ENCODE measurements at regions not wholly inside any gene's neighbourhood (a gene's known extent, or its start where the extent isn't known, plus 50 kb on each side); places are given as distances from the start of the nearest gene placed in this dataset.

DNA sequence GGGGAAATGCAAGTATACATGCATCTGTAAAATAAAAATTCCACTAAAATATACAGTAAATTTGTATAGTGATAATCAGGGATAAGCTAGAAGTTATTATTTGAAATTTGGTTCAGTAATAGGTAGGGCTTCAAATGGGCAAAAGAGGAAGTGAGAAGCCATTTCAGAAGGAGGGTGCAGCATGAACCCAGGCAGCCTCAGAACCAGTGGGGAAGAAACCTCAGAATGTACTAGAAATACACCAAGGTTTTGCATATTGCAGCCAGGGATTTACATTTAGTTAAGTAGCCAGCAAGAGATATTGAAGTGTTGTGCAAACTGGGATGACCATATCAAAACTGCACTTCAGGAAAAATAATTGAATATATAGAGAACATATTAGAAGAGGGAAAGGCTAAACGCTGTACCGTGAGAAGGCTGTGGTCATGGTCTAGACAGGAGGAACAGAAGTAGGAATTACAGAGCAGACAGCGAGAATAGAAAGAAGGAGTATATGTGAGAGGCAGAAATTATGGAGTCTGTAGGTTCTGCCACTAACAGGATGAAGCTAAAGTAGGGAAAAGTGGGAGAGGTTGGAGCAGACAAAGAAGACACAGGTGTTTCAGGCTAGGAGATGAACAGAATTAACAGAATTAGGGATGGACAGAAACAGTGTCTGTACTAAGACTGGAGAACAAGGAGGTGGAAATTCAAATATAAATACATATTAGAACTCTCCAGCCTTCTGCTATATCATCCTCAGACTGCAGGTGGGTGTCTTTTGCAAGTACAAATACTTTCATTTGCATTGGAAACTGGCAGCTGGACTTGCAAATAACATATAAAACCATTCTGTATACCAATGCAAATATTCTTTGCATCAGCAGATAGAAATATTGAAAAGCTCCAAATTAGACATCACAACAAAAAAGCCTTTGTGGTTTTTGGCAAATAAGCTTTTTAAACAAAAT, 335.6 kb downstream of the ZNF608 start:
- no peak overlapping the region for H3K4me3 ChIP-seq (ENCODE audit: low read length in 2 of 2)
- intact Hi-C loops (cut with DNase I) = no loop called here
- H3K4me1 ChIP-seq (ENCODE audit: control insufficient read depth in 1 of 2, insufficient read depth in 2 of 2, low read length in 2 of 2) = no peaks in the 10 kb centered on the region
- WGBS, 2 donors = 92 to 95% methylated on average over 3 of the region's 3 CpGs
- ATAC-seq (ENCODE audit: low FRiP score) = no peak
- H3K9me3 ChIP-seq (ENCODE audit: control insufficient read depth, low read length) = no peaks in the 10 kb centered on the region
- H3K27ac ChIP-seq (ENCODE audit: low read depth in 1 of 2, low read length in 2 of 2) = no peak overlapping the region
- H3K27me3 ChIP-seq (ENCODE audit: control insufficient read depth in 1 of 2, insufficient read depth in 2 of 2, low read length in 1 of 2) = no peaks in the 10 kb centered on the region
- DNase-seq = no peak
- no peaks in the 10 kb centered on the region for H3K36me3 ChIP-seq (ENCODE audit: control insufficient read depth in 1 of 2, insufficient read depth in 2 of 2, low read length in 1 of 2)

DNA sequence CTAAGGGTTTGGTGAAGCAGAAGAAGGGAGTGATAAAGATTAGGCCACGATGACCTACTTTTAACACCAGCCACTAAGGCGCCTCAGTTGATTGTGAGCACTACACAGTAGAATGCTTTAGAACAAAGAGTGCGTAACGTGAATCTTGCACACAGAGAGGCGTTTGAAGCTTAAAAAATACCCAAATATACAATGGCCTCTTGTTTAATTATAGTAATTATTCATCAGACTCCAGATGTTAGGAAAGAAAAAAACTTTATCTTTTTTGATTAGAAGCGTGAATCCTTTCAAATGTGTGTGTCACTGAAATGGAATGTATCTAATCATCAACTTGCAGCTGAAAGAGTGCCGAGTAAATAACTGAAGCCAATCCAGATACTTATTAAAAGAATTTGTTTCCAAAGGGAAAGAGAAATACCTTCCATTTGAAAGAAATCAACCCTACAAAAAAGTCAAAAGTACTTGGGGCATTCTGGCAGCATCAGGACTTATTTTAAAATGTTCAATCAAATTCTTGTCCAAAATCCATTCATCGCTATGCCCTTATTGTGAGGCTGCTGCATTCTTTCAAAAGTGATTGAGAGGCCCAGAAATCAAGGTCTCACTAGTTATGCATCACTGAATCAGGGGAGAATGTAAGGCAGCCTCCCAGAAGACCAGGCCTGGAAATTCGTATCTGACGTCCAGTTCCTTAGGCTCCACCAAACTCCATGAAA, 337.5 kb downstream of the ZNF608 start:
- no peaks in the 10 kb centered on the region for H3K36me3 ChIP-seq (ENCODE audit: control insufficient read depth in 1 of 2, insufficient read depth in 2 of 2, low read length in 1 of 2)
- no peak overlapping the region for H3K27ac ChIP-seq (ENCODE audit: low read depth in 1 of 2, low read length in 2 of 2)
- H3K4me1 ChIP-seq (ENCODE audit: control insufficient read depth in 1 of 2, insufficient read depth in 2 of 2, low read length in 2 of 2) = no peaks in the 10 kb centered on the region
- WGBS, 2 donors = 84 to 86% methylated on average over 10 of the region's 10 CpGs
- no peaks in the 10 kb centered on the region for H3K27me3 ChIP-seq (ENCODE audit: control insufficient read depth in 1 of 2, insufficient read depth in 2 of 2, low read length in 1 of 2)
- no peak for DNase-seq
- peak; percentile 38 for ATAC-seq (ENCODE audit: low FRiP score)
- intact Hi-C loops (cut with DNase I) = no loop called here
- H3K4me3 ChIP-seq (ENCODE audit: low read length in 2 of 2) = no peak overlapping the region
- no peaks in the 10 kb centered on the region for H3K9me3 ChIP-seq (ENCODE audit: control insufficient read depth, low read length)

DNA sequence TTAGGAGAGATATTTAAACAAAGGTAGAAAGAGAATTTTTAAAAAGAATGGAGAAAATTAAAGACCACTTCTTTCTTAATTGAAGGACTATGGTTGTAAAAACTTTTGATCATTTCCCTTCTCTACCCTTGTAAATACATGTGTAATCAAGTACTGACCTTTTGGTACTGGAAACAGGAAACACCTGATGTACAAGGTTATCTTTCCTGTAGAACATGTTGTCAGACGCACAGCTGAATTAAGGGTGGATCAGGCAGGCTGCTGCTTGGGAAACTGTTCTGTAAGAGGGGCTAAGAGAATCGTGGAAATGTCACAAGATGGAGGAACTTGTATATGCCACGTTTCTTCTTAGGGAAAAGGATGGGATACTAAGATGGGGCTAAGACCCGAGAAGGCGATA, 341.6 kb downstream of the ZNF608 start:
- Histone ChIP-seq H3K4me1 (ENCODE audit: control insufficient read depth in 1 of 2, insufficient read depth in 2 of 2, low read length in 2 of 2) (peaks cover 0 to 3% of the 10 kb centered on the region in 2 donors), H3K9me3 (ENCODE audit: control insufficient read depth, low read length) (no peaks in the 10 kb centered on the region), H3K36me3 (ENCODE audit: control insufficient read depth in 1 of 2, insufficient read depth in 2 of 2, low read length in 1 of 2) (no peaks in the 10 kb centered on the region), H3K27ac (ENCODE audit: low read depth in 1 of 2, low read length in 2 of 2) (no peak overlapping the region), H3K4me3 (ENCODE audit: low read length in 2 of 2) (no peak overlapping the region), H3K27me3 (ENCODE audit: control insufficient read depth in 1 of 2, insufficient read depth in 2 of 2, low read length in 1 of 2) (no peaks in the 10 kb centered on the region)
- ATAC-seq (ENCODE audit: low FRiP score) (no peak), DNase-seq (no peak)
- WGBS, 2 donors = 92 to 93% methylated on average over 5 of the region's 5 CpGs
- intact Hi-C loops (cut with DNase I) = no loop called here

DNA sequence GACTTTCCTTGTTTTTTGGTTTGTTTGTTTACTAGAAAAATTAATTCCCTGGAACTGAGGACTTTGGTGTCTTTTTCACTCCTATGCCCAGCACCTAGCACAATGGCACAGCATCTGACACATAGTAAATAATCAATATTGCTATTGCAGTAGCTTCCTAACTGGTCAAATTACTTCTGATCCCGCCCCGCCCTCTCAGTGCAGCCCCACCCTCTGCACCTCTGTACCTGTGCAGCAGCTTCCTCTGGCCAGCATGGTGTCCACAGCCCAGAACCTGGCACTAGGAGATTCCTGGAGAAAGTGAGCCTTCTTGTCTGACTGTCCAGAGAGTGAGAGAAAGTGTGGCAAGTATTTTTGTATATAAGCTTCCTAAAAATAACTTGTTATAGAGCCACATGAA, 343.2 kb downstream of the ZNF608 start:
- Histone ChIP-seq H3K27me3 (ENCODE audit: control insufficient read depth in 1 of 2, insufficient read depth in 2 of 2, low read length in 1 of 2) (no peaks in the 10 kb centered on the region), H3K4me3 (ENCODE audit: low read length in 2 of 2) (no peak overlapping the region), H3K36me3 (ENCODE audit: control insufficient read depth in 1 of 2, insufficient read depth in 2 of 2, low read length in 1 of 2) (no peaks in the 10 kb centered on the region), H3K9me3 (ENCODE audit: control insufficient read depth, low read length) (no peaks in the 10 kb centered on the region), H3K4me1 (ENCODE audit: control insufficient read depth in 1 of 2, insufficient read depth in 2 of 2, low read length in 2 of 2) (peaks cover 0 to 3% of the 10 kb centered on the region in 2 donors), H3K27ac (ENCODE audit: low read depth in 1 of 2, low read length in 2 of 2) (no peak overlapping the region)
- WGBS, 2 donors = 93 to 96% methylated on average over 2 of the region's 2 CpGs
- DNase-seq (no peak), ATAC-seq (ENCODE audit: low FRiP score) (no peak)
- intact Hi-C loops (cut with DNase I) = no loop called here

DNA sequence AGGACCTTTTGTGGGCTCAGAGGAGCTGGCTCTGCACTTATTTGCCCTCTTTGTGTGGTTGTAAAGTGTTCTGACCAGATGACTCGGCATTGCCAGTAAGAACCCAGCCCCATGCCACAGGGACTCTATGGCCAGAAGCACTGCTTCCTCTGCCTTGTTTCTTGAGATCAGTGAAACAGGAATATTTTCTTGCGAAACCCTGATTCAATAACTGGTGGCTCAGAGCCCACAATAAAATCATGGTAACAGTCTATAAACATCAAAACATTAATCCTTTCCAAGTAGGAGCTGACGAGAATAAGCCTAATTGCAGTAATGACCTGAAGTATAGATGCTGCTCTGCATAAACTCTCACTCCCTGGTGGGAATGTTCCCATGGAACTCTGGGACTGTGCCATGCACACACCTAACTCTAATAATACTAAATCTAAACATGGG, 344.3 kb downstream of the ZNF608 start:
- H3K4me1 ChIP-seq (ENCODE audit: control insufficient read depth in 1 of 2, insufficient read depth in 2 of 2, low read length in 2 of 2) = peaks cover 3% of the 10 kb centered on the region in 2 donors
- no peaks in the 10 kb centered on the region for H3K9me3 ChIP-seq (ENCODE audit: control insufficient read depth, low read length)
- no peak overlapping the region for H3K27ac ChIP-seq (ENCODE audit: low read depth in 1 of 2, low read length in 2 of 2)
- no peaks in the 10 kb centered on the region for H3K36me3 ChIP-seq (ENCODE audit: control insufficient read depth in 1 of 2, insufficient read depth in 2 of 2, low read length in 1 of 2)
- peak; percentile 70 for ATAC-seq (ENCODE audit: low FRiP score)
- no peaks in the 10 kb centered on the region for H3K27me3 ChIP-seq (ENCODE audit: control insufficient read depth in 1 of 2, insufficient read depth in 2 of 2, low read length in 1 of 2)
- WGBS, 2 donors = 75 to 85% methylated on average over 3 of the region's 3 CpGs
- H3K4me3 ChIP-seq (ENCODE audit: low read length in 2 of 2) = no peak overlapping the region
- peak in 1 of 2 donors; percentile 75 for DNase-seq
- intact Hi-C loops (cut with DNase I) = no loop called here

DNA sequence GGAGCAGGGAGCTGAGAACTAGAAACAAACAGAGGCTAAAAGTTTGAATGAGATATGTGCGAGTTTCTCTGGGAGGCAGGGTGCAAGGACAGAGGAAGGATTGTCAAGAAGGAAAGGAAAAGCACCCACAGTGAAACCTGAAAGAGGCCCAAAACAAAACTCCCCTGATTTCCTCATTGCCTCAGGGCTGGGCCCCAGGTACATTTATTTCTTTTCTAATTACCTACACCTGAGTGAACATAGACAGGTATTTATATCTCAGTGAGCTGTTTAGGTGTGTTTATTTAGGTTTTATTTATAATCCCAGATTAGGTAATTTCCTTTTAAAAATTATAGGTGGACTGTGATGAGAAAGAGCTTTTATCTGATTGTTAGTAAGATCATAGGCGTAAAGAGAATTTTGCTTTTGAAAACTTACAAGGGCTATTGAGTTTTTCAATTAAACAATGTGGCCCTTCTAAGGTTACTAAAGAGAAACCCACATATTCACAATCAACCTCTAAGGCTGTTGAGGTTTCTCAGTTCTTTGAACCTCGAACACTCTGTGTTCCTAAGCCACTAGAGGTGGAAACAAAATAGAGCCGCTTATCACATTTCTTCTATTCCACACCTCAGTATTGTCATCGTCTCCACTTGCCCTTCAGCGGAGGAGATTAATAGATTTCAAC, 344.8 kb downstream of the ZNF608 start:
- no peaks in the 10 kb centered on the region for H3K36me3 ChIP-seq (ENCODE audit: control insufficient read depth in 1 of 2, insufficient read depth in 2 of 2, low read length in 1 of 2)
- H3K4me3 ChIP-seq (ENCODE audit: low read length in 2 of 2) = no peak overlapping the region
- WGBS, 2 donors = 95 to 98% methylated on average over 6 of the region's 6 CpGs
- DNase-seq = no peak
- H3K27ac ChIP-seq (ENCODE audit: low read depth in 1 of 2, low read length in 2 of 2) = no peak overlapping the region
- no peaks in the 10 kb centered on the region for H3K9me3 ChIP-seq (ENCODE audit: control insufficient read depth, low read length)
- intact Hi-C loops (cut with DNase I) = no loop called here
- peaks cover 3 to 4% of the 10 kb centered on the region in 2 donors for H3K4me1 ChIP-seq (ENCODE audit: control insufficient read depth in 1 of 2, insufficient read depth in 2 of 2, low read length in 2 of 2)
- ATAC-seq (ENCODE audit: low FRiP score) = no peak
- H3K27me3 ChIP-seq (ENCODE audit: control insufficient read depth in 1 of 2, insufficient read depth in 2 of 2, low read length in 1 of 2) = no peaks in the 10 kb centered on the region

DNA sequence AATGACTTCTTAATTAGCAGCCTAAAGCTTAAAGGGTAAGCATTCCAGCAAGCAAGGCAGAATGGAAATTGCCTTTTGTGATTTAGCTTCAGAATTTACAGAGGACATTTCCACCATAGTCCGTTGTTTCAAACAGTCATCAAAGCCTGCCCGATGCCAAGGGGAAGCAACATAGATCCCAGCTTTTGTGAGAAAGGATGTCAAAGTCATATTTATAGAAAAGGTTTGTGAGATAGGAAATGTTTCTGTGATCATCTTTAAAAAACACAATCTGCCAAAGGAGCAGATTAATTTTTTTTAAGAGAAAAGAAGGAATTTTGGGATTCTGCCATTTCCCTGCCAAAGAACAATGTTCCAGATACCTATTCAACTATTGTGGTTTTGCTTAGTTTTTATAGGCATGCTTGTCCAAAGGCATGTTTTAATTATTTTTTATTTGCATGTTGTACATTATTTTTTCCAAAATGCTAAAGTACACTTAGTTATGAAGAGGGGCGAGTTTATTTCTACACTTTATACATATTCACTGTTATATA, 346.9 kb downstream of the ZNF608 start:
- Histone ChIP-seq H3K4me1 (ENCODE audit: control insufficient read depth in 1 of 2, insufficient read depth in 2 of 2, low read length in 2 of 2) (peaks cover 3 to 4% of the 10 kb centered on the region in 2 donors), H3K27me3 (ENCODE audit: control insufficient read depth in 1 of 2, insufficient read depth in 2 of 2, low read length in 1 of 2) (no peaks in the 10 kb centered on the region), H3K9me3 (ENCODE audit: control insufficient read depth, low read length) (no peaks in the 10 kb centered on the region), H3K36me3 (ENCODE audit: control insufficient read depth in 1 of 2, insufficient read depth in 2 of 2, low read length in 1 of 2) (no peaks in the 10 kb centered on the region), H3K4me3 (ENCODE audit: low read length in 2 of 2) (no peak overlapping the region), H3K27ac (ENCODE audit: low read depth in 1 of 2, low read length in 2 of 2) (no peak overlapping the region)
- ATAC-seq (ENCODE audit: low FRiP score) (no peak), DNase-seq (no peak)
- intact Hi-C loops (cut with DNase I) = no loop called here
- WGBS, 2 donors = 78 to 93% methylated on average over 3 of the region's 3 CpGs

DNA sequence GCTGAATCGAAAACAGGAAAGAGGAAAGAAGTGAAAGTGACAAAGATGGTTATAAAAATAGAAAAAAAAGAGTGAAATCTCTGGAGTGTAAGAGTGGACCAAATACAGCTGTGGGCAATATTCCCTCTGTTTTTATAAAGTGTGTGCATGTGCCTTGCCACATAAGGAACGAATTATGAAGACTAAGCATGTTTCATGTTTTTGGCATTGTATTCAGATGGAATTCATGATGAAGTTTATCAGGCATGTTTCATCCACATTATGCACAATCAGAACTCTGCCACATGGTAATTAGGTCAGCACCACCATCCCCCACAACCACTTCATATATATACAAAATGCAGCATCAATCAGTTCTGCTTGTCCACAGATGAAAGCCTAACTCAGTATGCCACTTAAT, 348.0 kb downstream of the ZNF608 start:
- no peak for ATAC-seq (ENCODE audit: low FRiP score)
- WGBS, 2 donors = 28 to 29% methylated on average over 2 of the region's 2 CpGs
- DNase-seq = no peak
- no peaks in the 10 kb centered on the region for H3K9me3 ChIP-seq (ENCODE audit: control insufficient read depth, low read length)
- intact Hi-C loops (cut with DNase I) = no loop called here
- no peaks in the 10 kb centered on the region for H3K27me3 ChIP-seq (ENCODE audit: control insufficient read depth in 1 of 2, insufficient read depth in 2 of 2, low read length in 1 of 2)
- H3K4me3 ChIP-seq (ENCODE audit: low read length in 2 of 2) = no peak overlapping the region
- H3K36me3 ChIP-seq (ENCODE audit: control insufficient read depth in 1 of 2, insufficient read depth in 2 of 2, low read length in 1 of 2) = no peaks in the 10 kb centered on the region
- no peak overlapping the region for H3K27ac ChIP-seq (ENCODE audit: low read depth in 1 of 2, low read length in 2 of 2)
- H3K4me1 ChIP-seq (ENCODE audit: control insufficient read depth in 1 of 2, insufficient read depth in 2 of 2, low read length in 2 of 2) = peaks cover 3 to 4% of the 10 kb centered on the region in 2 donors
